ENCODE measurements at regions not wholly inside any gene's neighbourhood (a gene's known extent, or its start where the extent isn't known, plus 50 kb on each side); places are given as distances from the start of the nearest gene placed in this dataset.

DNA sequence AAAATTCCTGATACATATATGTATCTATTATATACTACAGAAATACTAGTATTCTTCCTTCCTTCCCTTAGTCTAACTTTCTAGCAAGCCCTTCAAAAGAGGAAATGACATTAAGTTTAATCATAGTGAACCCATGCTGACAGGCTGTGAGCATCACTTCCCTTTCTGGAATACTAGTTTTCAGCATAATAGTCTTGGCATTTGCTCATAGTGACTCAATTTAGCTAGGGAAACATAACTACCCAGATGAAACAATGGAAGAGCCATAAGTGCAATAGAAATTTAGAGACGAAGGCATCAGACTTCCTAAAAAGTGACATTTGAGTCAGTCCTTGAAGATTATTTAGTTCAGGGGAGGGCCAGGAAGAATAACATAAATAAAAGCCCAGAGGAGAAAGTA, 184.5 kb upstream of the CRY1 start:
- peak; percentile 39 for DNase-seq (ENCODE audit: low read depth)

DNA sequence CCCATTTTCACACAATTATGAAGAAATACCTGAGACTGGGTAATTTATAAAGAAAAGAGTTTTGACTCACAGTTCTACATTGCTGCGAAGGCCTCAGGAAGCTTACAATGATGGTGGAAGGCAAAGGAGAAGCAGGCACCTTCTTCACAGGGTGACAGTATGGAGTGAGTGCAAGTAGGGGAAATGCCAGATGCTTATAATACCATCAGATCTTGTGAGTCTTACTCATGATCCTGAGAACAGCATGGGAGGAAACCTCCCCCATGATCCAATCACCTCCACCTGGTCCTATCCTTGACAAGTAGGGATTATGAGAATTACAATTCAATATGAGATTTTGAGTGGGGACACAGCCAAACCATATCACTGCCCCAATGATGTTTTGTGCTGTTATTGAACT, 189.3 kb upstream of the CRY1 start:
- peak; percentile 25 for DNase-seq (ENCODE audit: low read depth)

DNA sequence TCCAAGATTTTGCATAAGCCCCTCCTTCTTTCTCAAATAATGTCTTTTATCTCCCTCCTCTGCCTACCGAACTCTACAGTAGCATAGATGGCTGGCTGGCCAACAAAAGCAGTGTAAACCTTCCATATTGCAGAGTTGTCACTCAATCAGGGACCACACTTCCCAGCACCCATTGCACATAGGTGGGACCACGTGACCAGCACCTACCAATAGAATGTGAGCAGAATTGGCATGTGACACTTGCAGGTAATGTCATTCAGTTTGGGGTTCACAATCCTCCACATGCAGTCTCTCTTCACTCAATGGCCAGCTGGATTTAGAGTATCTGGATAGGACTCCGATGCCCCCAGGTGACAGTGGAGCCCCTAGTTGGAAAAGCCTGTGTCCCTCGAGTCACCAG, 190.3 kb upstream of the CRY1 start:
- DNase-seq (ENCODE audit: low read depth), result no peak

DNA sequence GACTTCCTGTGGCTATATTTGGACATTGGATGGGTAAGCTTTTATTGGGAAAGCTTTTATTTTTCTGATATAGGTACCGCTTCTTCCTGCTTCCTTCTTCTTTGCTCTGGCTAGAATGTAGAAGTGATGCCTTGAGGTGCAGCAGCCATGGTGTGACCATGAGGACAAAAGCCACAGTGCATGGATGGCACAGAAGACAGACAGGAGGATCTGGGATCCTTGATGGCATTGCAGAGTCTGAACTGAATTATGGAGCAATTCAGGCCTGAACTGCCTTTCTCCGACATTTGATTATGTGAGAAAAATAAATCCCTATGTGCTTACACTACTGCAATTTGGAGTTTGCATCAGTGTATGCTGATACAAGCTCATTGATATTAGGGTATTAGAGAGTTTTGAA, 191.3 kb upstream of the CRY1 start:
- DNase-seq (ENCODE audit: low read depth), result no peak

DNA sequence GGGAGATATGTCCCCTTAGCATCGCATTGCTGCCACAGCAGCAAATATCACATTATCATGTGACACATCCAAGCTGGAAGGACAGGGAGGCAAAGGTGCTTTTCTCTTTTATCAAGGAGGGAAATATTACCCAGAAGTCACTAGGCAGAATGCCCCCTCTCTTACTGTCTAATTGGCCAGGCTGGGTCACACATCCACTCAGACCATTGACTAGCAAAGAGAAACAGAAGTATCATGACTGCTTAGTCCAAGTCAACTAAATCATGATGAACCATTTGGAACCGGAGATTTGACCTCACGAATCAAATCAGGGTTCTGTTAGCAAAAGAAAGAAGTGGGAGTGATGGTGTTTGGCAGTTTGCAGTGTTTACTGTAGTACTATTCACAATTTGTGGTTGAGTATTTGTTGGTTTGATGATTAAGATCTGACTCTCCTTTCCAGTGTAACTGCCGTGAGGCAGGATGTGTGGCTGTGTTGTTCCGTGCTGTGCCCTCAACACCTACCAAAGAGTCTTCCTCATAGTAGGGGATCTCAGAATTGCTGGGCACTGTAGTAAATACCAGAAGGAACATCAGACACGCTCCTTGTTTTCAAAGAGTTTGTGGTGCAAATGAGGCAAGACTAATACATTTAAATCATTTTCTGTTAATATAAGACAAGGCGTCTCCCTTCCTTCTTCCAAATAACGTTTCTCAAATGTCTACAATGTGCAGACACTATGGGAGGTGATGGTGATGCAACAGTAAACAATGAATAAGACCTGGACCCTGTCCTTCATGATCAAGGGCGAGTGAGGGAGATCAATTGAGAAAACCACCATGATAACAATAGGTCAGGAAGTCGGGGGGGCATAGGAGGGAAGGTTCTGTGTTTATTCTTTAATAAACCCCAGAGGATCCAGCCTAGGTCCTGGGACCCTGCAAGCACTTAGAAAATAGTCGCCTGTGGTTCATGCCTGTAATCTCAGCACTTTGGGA, 194.4 kb upstream of the CRY1 start:
- DNase-seq (ENCODE audit: low read depth), result peak; percentile 62

DNA sequence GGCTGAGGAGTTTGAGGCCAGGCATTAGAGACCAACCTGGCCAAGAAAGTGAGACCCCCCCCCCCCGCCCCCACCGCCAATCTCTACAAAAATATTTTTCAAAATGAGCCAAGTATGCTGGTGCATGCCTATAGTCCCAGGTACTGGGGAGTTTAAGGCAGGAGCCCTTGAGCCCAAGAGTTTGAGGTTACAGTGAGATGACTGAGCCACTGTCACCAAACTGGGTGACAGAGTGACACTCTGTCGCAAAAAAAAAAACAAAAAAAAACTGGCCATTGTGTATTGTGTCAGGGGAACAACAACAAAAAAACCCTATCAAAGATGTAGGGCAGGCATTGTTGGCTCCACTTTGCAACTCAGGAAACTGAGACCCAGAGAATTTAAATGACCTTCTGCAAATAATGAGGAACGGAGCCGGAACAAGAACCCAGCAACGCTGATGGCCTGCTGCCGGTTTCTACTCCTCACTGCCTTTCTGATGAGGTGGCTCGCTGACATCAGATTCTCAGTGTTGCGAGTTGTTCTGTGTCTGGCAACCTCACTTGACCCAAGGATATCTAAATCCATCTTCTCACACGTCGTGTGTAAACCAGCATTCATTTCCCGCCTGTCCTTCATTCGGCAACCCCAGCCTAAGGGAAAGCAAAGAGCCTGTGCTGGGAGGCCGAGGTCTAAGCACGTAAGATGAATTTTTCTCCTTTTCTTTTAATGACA, 195.2 kb upstream of the CRY1 start:
- no peak for DNase-seq (ENCODE audit: low read depth)

DNA sequence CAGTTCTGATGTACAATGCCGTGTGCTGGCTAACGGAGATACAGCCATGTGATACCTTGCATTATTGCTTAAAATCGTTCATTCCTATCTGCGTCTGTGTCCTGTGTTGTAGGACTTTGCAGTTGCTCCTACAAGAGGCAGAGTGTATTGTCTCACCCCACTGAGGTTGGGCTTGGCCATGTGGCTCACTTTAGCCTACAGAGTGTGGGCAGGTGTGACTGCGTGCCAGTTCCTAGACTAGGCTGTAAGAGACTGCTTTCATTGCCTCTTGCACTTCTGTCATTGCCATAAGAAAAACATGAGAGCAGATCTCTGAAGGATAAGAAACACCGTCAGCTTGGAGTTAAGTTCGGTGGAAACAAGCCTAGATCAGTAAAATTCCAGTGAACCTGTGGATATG, 197.7 kb upstream of the CRY1 start:
- DNase-seq (ENCODE audit: low read depth), result no peak

DNA sequence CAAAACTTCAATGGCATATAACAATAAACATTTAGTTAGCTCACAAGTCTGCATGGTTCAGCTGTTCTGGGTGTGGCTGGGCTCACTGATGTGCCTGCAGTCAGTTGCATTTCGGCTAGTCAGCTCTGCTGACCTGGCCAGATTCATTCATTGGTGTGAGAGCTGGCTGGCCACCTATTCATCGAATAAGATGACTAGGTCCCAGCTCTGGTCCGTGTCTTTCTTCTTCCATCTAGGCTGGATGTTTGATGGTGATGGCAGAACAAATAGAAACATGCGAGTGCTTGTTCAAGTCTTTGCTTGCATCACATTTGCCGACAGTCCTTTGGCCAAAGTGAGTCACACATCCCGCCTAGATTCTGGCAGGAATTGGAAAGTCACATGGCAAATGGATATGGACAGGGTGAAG, 203.3 kb upstream of the CRY1 start:
- peak; percentile 47 for DNase-seq (ENCODE audit: low read depth)

DNA sequence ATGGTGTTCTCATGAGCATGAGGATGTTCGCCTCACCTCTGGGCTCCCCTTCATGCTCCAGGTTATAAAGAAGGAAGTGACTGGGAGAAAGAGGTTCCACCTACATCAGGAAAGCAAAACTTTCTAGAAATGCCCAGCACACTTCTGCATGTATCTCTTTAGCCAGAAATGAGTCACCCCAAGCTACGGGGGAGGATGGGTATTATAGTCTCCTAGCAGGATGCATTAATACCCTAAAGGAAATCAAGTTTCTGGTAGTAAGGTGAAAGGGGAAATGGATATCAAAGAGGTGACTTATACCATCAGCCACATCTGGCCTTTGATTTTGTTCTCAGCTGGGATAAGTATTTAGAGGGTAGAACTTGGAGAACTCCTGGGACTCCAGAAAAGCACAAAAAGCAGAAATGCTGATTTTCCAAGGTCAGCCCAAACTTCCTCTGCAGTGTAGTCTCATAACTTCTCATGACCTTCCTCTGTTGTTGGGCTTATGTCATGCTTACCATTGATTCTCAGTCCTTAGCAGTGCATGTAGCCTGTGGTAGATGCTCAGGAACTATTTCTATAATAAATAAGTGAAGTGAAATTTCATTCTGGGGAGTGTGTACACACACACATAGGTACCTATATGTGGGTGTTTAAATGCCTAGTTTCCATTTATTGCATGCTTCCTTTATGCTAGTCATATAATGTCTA, 209.4 kb upstream of the CRY1 start:
- DNase-seq (ENCODE audit: low read depth), result no peak

DNA sequence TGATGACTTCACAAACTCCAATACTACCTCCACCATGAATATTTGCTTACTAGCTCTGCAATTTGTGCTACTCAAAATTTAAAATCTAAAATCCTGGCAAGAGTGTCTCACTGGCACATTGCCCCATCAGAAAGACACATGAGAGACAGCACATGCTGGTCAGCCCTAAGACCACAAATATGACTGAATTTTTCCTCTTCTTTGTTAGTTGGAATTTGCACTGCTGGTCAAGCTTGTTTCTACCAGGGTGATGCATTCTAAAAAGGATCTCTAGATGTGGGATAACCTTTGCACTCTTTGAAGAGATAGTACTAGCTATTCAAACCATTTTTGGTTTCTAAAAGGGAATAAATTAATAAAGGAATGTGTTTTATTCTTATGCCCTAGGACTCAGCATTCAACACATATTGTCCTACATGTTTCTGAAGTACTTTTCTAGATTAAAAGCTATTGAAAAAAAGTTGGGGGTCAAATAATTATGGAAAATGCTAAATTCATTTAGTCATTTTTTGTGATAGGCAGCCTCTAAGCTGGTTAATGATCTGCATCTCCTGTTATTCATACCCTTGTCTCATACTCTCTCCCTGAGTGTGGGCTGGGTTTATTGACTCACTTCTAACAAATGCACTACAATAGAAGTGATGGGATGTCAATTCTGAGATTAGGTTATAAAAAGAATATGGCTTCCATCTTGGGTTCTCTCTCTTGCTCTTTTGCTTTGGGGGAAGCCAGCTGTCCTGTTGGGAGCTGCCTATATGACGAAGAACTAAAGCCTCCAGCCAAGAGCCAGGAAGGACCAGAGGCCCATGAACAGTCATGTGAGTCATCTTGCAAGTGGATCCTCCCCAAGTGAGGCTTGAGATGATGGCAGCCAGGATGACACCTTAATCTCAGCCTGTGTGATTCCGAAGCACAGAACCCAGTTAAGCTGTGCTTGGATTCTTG, 211.5 kb upstream of the CRY1 start:
- DNase-seq (ENCODE audit: low read depth), result peak; percentile 71

DNA sequence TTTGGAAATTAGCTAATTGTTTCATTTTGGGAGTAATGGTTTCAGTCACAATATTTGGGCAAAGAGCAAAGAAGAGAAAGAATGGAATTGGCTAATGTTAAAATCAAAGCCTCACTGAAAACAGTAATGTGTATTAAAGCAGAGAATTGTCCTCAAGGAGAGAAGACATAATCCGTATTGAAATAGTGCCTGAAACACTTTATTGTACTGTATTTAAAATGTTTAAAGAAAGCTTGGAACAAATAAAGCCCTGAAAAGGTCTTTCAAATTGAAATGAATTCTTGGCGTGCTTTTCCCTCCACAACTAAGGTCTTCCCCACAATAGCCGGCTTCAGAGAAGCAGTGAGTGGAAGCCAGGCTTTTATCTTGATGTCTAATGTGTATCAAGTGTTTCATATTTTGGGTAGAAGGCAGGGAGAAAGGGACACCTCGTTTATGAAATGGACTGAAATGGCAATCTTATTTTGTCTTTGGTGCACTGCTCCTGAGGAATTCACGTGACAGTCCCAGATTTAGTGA, 212.9 kb upstream of the CRY1 start:
- DNase-seq (ENCODE audit: low read depth), result no peak

DNA sequence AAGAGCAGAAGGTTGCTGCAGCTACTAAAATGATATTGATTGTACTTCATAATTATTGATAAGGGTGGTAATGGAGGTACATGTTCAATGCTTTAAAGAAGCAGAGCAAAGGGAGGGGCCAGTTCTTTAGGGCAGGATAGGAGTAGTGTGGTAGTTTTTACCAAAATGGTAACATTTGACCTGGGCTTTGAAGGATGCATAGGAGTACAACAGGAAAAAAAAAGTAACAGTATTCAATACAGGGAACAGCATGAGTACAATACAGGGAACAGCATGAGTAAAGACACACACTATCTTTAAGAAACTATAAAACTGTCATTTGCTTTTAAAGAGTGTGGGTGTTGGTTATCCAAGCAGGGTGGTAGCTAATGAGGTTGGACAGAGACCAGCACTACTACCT, 215.0 kb upstream of the CRY1 start:
- no peak for DNase-seq (ENCODE audit: low read depth)

DNA sequence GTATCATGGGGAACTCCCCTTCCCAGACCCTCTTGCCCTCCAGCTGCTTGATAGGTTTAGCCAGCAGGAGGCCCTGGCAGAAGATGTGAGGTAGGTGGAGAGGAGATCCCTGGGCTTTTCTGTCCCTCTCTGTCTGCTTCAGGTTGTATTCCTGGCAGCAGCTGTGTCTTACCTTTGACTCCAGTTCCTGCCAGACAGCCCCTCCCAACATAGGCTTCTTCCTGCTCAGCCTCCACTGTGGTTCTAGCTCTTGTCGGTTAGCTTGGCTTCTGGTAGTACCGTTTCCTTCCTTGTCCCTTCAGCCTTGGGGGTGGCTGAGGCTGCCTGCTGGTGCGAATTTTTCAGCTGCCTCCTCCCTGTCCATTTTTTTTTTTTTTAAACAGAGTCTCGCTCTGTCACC, 215.7 kb upstream of the CRY1 start:
- DNase-seq (ENCODE audit: low read depth), result no peak

DNA sequence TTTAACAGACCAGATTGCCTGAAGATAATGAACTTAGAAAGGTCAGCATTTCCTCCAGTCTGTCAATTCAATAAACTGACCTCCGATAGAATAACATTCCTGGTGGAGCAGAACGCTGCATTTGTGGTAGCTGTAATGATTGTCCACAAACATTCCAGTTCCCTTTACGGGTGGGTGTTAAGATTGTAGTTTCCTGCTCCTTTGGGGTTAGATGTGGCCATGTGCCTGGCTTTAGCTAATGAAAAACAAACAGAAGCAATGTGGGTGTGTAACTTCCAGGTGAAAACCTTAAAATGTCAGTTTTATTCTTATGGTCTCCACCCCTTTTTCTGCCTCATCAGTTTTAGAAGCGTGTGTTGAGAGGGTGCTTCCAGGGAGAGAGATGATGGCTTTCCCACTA, 217.3 kb upstream of the CRY1 start:
- DNase-seq (ENCODE audit: low read depth), result peak; percentile 87

DNA sequence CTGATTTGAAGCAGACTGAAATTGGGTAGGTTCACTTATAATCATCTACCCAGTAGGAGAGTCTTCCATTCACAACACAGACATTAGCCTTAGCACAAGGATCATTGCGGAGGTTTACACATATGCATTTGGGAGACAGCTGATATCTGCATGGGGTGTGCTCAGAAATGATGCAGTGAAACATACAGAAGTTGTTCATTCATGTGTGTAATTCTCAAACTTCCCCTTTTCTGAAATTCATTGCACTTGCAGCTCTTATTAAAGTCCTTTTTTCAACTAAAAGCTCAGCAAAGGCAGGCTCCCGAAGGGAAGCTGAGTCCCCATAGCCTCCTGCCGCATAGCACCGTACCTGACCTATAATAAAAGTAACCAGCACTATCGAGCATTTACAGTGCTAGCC, 218.3 kb upstream of the CRY1 start:
- no peak for DNase-seq (ENCODE audit: low read depth)

DNA sequence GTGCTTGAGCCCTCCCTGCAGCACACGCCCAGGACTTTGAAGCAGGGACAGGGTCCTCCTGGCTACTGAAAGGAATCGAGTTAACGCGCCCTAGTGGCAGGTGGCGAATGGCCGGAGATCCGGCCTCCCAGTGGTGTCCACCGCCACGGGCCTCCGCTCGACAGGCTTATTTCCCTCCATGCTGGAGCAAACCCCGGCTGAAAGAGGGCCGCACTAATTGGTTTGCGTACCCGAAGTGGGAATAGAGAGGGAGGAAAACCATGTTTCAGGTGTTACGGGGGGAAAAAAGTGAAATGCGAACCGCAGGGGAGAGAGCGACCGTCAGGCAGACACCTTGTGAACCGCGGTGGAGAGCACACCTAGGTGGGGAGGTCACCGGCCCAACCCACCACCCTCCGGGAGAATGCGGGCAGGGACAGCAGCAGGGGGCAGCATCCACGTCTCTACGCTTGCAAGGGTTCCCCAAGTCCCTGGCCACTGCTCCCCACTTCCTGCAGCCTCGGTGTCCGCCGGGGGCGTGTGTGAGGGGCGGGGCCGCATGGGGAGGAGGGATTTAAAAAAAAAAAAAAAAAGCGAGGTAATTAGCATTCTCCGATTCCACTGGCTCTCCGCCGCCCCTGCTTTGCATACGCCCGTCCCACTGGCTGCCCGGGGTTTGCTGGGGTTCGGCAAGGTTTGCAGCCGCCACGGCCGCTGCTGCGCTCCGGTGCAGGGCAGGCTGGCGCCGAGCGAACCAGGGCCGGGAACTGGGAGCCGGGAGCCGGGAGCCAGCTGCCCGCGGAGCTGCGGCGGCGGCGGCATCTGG, 224.6 kb upstream of the CRY1 start:
- DNase-seq (ENCODE audit: low read depth), result peak; percentile 82

DNA sequence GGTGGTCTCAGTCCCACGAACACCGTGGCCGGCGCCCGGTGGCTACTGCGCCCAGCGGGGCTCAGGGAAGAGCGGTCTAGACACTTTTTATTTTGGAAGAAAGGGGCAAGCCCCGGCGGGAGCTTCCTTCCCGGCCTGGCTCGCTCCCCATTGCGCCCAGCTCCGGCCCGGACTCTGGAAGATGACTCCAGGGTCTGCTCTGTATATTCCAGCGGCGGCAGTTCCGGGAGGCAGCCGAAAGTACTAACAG, 225.1 kb upstream of the CRY1 start:
- DNase-seq (ENCODE audit: low read depth), result no peak

DNA sequence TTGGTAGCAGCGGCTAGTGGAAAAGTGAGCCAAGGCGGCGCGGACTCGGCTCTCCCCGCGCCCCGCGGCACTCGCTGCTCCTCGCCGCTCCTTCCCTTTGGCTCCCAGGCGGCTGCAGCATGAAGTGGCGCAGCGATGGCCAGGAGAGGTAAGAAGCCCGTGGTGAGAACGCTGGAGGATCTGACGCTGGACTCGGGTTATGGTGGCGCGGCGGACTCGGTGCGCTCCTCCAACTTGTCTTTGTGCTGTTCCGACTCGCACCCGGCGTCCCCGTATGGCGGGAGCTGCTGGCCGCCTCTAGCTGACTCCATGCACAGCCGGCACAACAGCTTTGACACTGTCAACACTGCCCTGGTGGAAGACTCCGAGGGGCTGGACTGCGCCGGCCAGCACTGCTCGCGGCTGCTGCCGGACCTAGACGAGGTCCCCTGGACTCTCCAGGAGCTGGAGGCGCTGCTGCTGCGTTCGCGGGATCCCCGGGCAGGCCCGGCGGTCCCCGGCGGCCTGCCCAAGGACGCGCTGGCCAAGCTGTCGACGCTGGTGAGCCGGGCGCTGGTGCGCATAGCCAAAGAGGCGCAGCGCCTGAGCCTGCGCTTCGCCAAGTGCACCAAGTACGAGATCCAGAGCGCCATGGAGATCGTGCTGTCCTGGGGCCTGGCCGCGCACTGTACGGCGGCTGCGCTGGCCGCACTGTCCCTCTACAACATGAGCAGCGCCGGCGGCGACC, 225.6 kb upstream of the CRY1 start:
- DNase-seq (ENCODE audit: low read depth), result no peak

DNA sequence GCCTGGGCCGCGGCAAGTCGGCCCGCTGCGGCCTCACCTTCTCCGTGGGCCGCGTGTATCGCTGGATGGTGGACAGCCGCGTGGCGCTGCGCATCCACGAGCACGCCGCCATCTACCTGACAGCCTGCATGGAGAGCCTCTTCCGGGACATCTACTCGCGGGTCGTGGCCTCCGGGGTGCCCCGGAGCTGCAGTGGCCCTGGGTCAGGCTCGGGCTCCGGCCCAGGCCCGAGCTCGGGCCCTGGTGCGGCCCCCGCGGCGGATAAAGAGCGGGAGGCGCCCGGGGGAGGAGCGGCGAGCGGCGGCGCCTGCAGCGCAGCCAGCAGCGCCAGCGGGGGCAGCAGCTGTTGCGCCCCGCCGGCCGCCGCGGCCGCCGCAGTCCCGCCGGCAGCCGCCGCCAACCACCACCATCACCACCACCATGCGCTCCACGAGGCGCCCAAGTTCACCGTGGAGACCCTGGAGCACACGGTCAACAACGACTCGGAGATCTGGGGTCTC, 226.2 kb upstream of the CRY1 start:
- no peak for DNase-seq (ENCODE audit: low read depth)
